ENCODE measurements at regions not wholly inside any gene's neighbourhood (a gene's known extent, or its start where the extent isn't known, plus 50 kb on each side); places are given as distances from the start of the nearest gene placed in this dataset.

- in situ Hi-C loops (cut with HindIII; ENCODE audit: low pct_unique_long_range_greater_than_20kb, low sequenced_read_pairs) (no loop called here), intact Hi-C loops (cut with micrococcal nuclease; ENCODE audit: unreplicated experiment) (no loop called here)
- no peak overlapping the region for H3K27ac ChIP-seq (ENCODE audit: low read length)
- H3K9me3 ChIP-seq (ENCODE audit: control insufficient read depth, insufficient read depth, low read depth, low read length): no peaks in the 10 kb centered on the region
- ChIA-PET CTCF (no interaction called here), POLR2A (no interaction called here)
- no peak for DNase-seq (ENCODE audit: low read depth, low spot score)
- no peak for ATAC-seq
- no peak overlapping the region for H3K4me3 ChIP-seq (ENCODE audit: low read depth in 2 of 2, low read length in 2 of 2)
- no peaks in the 10 kb centered on the region for H3K36me3 ChIP-seq (ENCODE audit: control insufficient read depth, insufficient read depth, low read length)
- no TSS peak for BruUV-seq (replicated peaks)
- no peaks in the 10 kb centered on the region for H3K4me1 ChIP-seq (ENCODE audit: control insufficient read depth, insufficient read depth, low read length)
- TF ChIP-seq, protein P1, sequence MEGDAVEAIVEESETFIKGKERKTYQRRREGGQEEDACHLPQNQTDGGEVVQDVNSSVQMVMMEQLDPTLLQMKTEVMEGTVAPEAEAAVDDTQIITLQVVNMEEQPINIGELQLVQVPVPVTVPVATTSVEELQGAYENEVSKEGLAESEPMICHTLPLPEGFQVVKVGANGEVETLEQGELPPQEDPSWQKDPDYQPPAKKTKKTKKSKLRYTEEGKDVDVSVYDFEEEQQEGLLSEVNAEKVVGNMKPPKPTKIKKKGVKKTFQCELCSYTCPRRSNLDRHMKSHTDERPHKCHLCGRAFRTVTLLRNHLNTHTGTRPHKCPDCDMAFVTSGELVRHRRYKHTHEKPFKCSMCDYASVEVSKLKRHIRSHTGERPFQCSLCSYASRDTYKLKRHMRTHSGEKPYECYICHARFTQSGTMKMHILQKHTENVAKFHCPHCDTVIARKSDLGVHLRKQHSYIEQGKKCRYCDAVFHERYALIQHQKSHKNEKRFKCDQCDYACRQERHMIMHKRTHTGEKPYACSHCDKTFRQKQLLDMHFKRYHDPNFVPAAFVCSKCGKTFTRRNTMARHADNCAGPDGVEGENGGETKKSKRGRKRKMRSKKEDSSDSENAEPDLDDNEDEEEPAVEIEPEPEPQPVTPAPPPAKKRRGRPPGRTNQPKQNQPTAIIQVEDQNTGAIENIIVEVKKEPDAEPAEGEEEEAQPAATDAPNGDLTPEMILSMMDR (IDR thresholded peaks at IDR 0.05): no peak
- TF ChIP-seq SIN3A (IDR thresholded peaks at IDR 0.05; ENCODE audit: borderline replicate concordance, insufficient read depth, low read depth, low read length) (no peak), POLR2AphosphoS5 (IDR thresholded peaks at IDR 0.05; ENCODE audit: low read depth, low read length) (no peak), TCF7L2 (IDR thresholded peaks at IDR 0.05; ENCODE audit: low read depth, low read length) (no peak)
- TF ChIP-seq, protein P2, sequence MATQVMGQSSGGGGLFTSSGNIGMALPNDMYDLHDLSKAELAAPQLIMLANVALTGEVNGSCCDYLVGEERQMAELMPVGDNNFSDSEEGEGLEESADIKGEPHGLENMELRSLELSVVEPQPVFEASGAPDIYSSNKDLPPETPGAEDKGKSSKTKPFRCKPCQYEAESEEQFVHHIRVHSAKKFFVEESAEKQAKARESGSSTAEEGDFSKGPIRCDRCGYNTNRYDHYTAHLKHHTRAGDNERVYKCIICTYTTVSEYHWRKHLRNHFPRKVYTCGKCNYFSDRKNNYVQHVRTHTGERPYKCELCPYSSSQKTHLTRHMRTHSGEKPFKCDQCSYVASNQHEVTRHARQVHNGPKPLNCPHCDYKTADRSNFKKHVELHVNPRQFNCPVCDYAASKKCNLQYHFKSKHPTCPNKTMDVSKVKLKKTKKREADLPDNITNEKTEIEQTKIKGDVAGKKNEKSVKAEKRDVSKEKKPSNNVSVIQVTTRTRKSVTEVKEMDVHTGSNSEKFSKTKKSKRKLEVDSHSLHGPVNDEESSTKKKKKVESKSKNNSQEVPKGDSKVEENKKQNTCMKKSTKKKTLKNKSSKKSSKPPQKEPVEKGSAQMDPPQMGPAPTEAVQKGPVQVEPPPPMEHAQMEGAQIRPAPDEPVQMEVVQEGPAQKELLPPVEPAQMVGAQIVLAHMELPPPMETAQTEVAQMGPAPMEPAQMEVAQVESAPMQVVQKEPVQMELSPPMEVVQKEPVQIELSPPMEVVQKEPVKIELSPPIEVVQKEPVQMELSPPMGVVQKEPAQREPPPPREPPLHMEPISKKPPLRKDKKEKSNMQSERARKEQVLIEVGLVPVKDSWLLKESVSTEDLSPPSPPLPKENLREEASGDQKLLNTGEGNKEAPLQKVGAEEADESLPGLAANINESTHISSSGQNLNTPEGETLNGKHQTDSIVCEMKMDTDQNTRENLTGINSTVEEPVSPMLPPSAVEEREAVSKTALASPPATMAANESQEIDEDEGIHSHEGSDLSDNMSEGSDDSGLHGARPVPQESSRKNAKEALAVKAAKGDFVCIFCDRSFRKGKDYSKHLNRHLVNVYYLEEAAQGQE (IDR thresholded peaks at IDR 0.05; ENCODE audit: insufficient read depth in 1 of 2, low read depth in 2 of 2, low read length in 1 of 2): no peak
- no peaks in the 10 kb centered on the region for H3K27me3 ChIP-seq (ENCODE audit: control insufficient read depth, insufficient read depth, low read length)
Observed at GRCh38 chr2:147696426-147696825, 148.4 kb upstream of the ACVR2A start.

GRCh38 chr2:147689220-147689909 lies 155.5 kb upstream of the ACVR2A start:
- Histone ChIP-seq H3K27me3 (ENCODE audit: control insufficient read depth, insufficient read depth, low read length) (no peaks in the 10 kb centered on the region), H3K4me3 (ENCODE audit: low read depth in 2 of 2, low read length in 2 of 2) (no peak overlapping the region), H3K27ac (ENCODE audit: low read length) (no peak overlapping the region), H3K4me1 (ENCODE audit: control insufficient read depth, insufficient read depth, low read length) (no peaks in the 10 kb centered on the region), H3K9me3 (ENCODE audit: control insufficient read depth, insufficient read depth, low read depth, low read length) (no peaks in the 10 kb centered on the region), H3K36me3 (ENCODE audit: control insufficient read depth, insufficient read depth, low read length) (no peaks in the 10 kb centered on the region)
- DNase-seq (ENCODE audit: low read depth, low spot score) (no peak), ATAC-seq (no peak)
- POLR2A ChIA-PET: no interaction called here
- in situ Hi-C loops (cut with HindIII; ENCODE audit: low pct_unique_long_range_greater_than_20kb, low sequenced_read_pairs): no loop called here
- CTCF ChIA-PET: no interaction called here
- TF ChIP-seq POLR2AphosphoS5 (IDR thresholded peaks at IDR 0.05; ENCODE audit: low read depth, low read length): no peak
- TF ChIP-seq, protein P1 (IDR thresholded peaks at IDR 0.05): no peak
- intact Hi-C loops (cut with micrococcal nuclease; ENCODE audit: unreplicated experiment): no loop called here
- BruUV-seq (replicated peaks): no TSS peak
